IMR-90 (cell line): ENCODE measurements at regions not wholly inside any gene's neighbourhood (a gene's known extent, or its start where the extent isn't known, plus 50 kb on each side); places are given as distances from the start of the nearest gene placed in this dataset.

ENCODE experiments used
- ATAC-seq: fragments of 200-7000 bp; cut with Tn5 transposase; 2 replicates; pipeline ENCODE4 v1.9.1; 2020; ENCODE audit warnings: low read depth, mild to moderate bottlenecking, moderate library complexity
- BruUV-seq: library from RNA; stranded (reverse); fragments of 400-500 nt; replicated peaks from 2 replicates; lab custom pipeline; 2021; lab: Mats Ljungman, UMichigan
- CTCF ChIA-PET: fragments of 300-600 bp; formaldehyde crosslinking; extraction: SDS; loops from one replicate; lab custom pipeline; 2021; ENCODE audit warnings: antibody characterized with exemption; lab: Yijun Ruan, JAX
- POLR2A ChIA-PET: fragments of 300-600 bp; sonication (Branson Sonifier 250); formaldehyde crosslinking; loops from one replicate; lab custom pipeline; 2022; ENCODE audit warnings: antibody characterized with exemption; ENCODE audit not compliant: unreplicated experiment; lab: Charles Lee
- DNase-seq: peaks from one replicate; pipeline ENCODE4 v3.0.0; 2013
- H2AFZ ChIP-seq: replicated peaks from 2 replicates; pipeline ENCODE3; 2013; ENCODE audit warnings: low read length, mild to moderate bottlenecking; ENCODE audit not compliant: poor library complexity
- H2AK5ac ChIP-seq: 2 replicates; pipeline ENCODE4 v1.6.1; 2013; ENCODE audit warnings: low read depth, low read length, inconsistent platforms
- H2AK9ac ChIP-seq: replicated peaks from 2 replicates; pipeline ENCODE3; 2013; ENCODE audit warnings: mild to moderate bottlenecking, low read depth, low read length, moderate library complexity; ENCODE audit not compliant: poor library complexity
- H2BK120ac ChIP-seq: 2 replicates; pipeline ENCODE4 v1.6.1; 2013; ENCODE audit warnings: low read depth, low read length, inconsistent platforms
- H2BK15ac ChIP-seq: 3 replicates; pipeline ENCODE4 v1.6.1; 2013; ENCODE audit warnings: low read depth, low read length, inconsistent platforms
- H2BK20ac ChIP-seq: 2 replicates; pipeline ENCODE4 v1.6.1; 2013; ENCODE audit warnings: low read depth, mild to moderate bottlenecking, inconsistent platforms, low read length, moderate library complexity
- H2BK5ac ChIP-seq: 2 replicates; pipeline ENCODE4 v1.6.1; 2013; ENCODE audit warnings: mild to moderate bottlenecking, low read depth, low read length, inconsistent platforms; ENCODE audit not compliant: poor library complexity, severe bottlenecking
- H3K14ac ChIP-seq: replicated peaks from 2 replicates; pipeline ENCODE4 v1.6.1; 2013; ENCODE audit warnings: low read depth, low read length, inconsistent platforms
- H3K18ac ChIP-seq: 2 replicates; pipeline ENCODE4 v1.6.1; 2013; ENCODE audit warnings: low read depth, low read length, control low read depth
- H3K23ac ChIP-seq: 2 replicates; pipeline ENCODE4 v1.6.1; 2013; ENCODE audit warnings: low read depth, low read length, inconsistent platforms
- H3K27ac ChIP-seq: 2 replicates; pipeline ENCODE4 v1.5.1; 2013; ENCODE audit warnings: mild to moderate bottlenecking, control low read depth, low read length; ENCODE audit not compliant: insufficient read depth
- H3K27me3 ChIP-seq: 2 replicates; pipeline ENCODE4 v1.6.1; 2013; ENCODE audit warnings: low read length; ENCODE audit not compliant: control insufficient read depth, insufficient read depth
- H3K36me3 ChIP-seq: 2 replicates; pipeline ENCODE4 v1.6.1; 2013; ENCODE audit warnings: low read length, mixed read lengths; ENCODE audit not compliant: control insufficient read depth, insufficient read depth
- H3K4ac ChIP-seq: 2 replicates; pipeline ENCODE4 v1.6.1; 2013; ENCODE audit warnings: low read depth, low read length, inconsistent platforms
- H3K4me1 ChIP-seq: 2 replicates; pipeline ENCODE4 v1.6.1; 2013; ENCODE audit warnings: low read length, mixed read lengths; ENCODE audit not compliant: control insufficient read depth, insufficient read depth
- H3K4me2 ChIP-seq: 2 replicates; pipeline ENCODE4 v1.6.1; 2013; ENCODE audit warnings: low read depth, mild to moderate bottlenecking, control low read depth, low read length, moderate library complexity
- H3K4me3 ChIP-seq: 2 replicates; pipeline ENCODE4 v1.5.1; 2013; ENCODE audit warnings: low read depth, mild to moderate bottlenecking, control low read depth, low read length, moderate library complexity; ENCODE audit not compliant: insufficient read depth
- H3K56ac ChIP-seq: 2 replicates; pipeline ENCODE4 v1.6.1; 2013; ENCODE audit warnings: low read length, inconsistent platforms; ENCODE audit not compliant: insufficient read depth; ENCODE audit errors: extremely low read depth
- H3K79me1 ChIP-seq, 2 experiments: 2 replicates each; pipeline ENCODE4 v1.6.1; 2013; ENCODE audit warnings: low read length in 2 of 2, inconsistent platforms in 1 of 2, low read depth in 1 of 2
- H3K9ac ChIP-seq: 2 replicates; pipeline ENCODE4 v1.6.1; 2013; ENCODE audit warnings: low read depth, low read length, control low read depth
- H3K9me1 ChIP-seq: 2 replicates; pipeline ENCODE4 v1.6.1; 2013; ENCODE audit warnings: low read length, inconsistent platforms; ENCODE audit not compliant: insufficient read depth
- H3K9me3 ChIP-seq: 2 replicates; pipeline ENCODE4 v1.6.1; 2013; ENCODE audit warnings: low read length; ENCODE audit not compliant: control insufficient read depth, insufficient read depth
- H4K20me1 ChIP-seq: 2 replicates; pipeline ENCODE4 v1.6.1; 2013; ENCODE audit warnings: low read length, inconsistent platforms; ENCODE audit not compliant: insufficient read depth
- H4K5ac ChIP-seq: 2 replicates; pipeline ENCODE4 v1.6.1; 2013; ENCODE audit warnings: mild to moderate bottlenecking, low read depth, low read length, control low read depth
- H4K8ac ChIP-seq, 2 experiments: 2 replicates each; pipeline ENCODE4 v1.6.1; 2013; ENCODE audit warnings: low read depth in 2 of 2, low read length in 2 of 2, control low read depth in 1 of 2, inconsistent platforms in 1 of 2
- H4K91ac ChIP-seq: 2 replicates; pipeline ENCODE4 v1.6.1; 2013; ENCODE audit warnings: low read depth, low read length, inconsistent platforms; ENCODE audit not compliant: insufficient read depth
- MAZ ChIP-seq: IDR thresholded peaks from 2 replicates; pipeline ENCODE4 v1.6.1; 2012; ENCODE audit warnings: low read depth, mild to moderate bottlenecking, low read length, improper control_type of control experiment, moderate library complexity, borderline replicate concordance
- MXI1 ChIP-seq: IDR thresholded peaks from 2 replicates; pipeline ENCODE4 v1.6.1; 2012; ENCODE audit warnings: low read depth, mild to moderate bottlenecking, low read length, moderate library complexity, borderline replicate concordance
- RCOR1 ChIP-seq: IDR thresholded peaks from 2 replicates; pipeline ENCODE4 v1.6.1; 2012; ENCODE audit warnings: mild to moderate bottlenecking, low read length, improper control_type of control experiment; ENCODE audit not compliant: insufficient replicate concordance
- dilution Hi-C: fragments of 300-500 bp; cut with HindIII; formaldehyde crosslinking; loops from one replicate; pipeline ENCODE4 v1.14.3; 2018; ENCODE audit warnings: low sequenced_read_pairs; ENCODE audit not compliant: unreplicated experiment
- in situ Hi-C: fragments of 300-500 bp; cut with MboI; formaldehyde crosslinking; loops from 3 replicates; pipeline ENCODE4 v1.14.3; 2019; ENCODE audit warnings: low sequenced_read_pairs, inconsistent platforms, mixed read lengths
- intact Hi-C: fragments of 100-400 bp; cut with micrococcal nuclease; formaldehyde crosslinking; loops from 2 replicates; pipeline ENCODE4 v1.10.0; 2022
- TF ChIP-seq, protein P1 (sequence below): fragments of 150-350 bp; IDR thresholded peaks from 2 replicates; pipeline ENCODE4 v1.6.1; 2016; ENCODE audit warnings: low read depth, mild to moderate bottlenecking, low read length, moderate library complexity, borderline replicate concordance

DNA sequence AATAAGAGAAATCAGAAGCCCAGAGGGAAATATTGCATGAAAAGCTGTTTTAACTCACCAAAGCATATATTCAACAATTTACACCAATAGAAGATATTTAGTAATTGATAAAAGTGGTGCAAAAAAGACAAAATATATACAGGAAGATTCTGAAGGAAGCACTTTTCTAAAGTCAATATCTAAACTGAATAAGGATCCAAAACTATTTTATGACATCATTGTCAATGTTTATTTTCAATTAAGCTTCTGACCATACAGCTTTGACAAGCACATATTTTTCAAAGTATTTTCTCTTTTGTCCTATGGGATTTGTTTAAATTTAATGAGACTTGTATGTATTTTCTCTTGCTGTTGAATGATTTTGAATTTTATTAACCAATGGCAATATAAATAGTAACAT lies 1716.1 kb downstream of the OLFM4 start:
- POLR2A ChIA-PET = no interaction called here
- H3K79me1 ChIP-seq = no peaks in the 10 kb centered on the region
- H3K4me1 ChIP-seq = no peaks in the 10 kb centered on the region
- H3K36me3 ChIP-seq = no peaks in the 10 kb centered on the region
- H4K20me1 ChIP-seq = no peaks in the 10 kb centered on the region
- no peak overlapping the region for H3K4me3 ChIP-seq
- no peak overlapping the region for H3K56ac ChIP-seq
- H2AK5ac ChIP-seq = no peak overlapping the region
- no peak overlapping the region for H4K91ac ChIP-seq
- no peak overlapping the region for H3K18ac ChIP-seq
- no peak overlapping the region for H2AK9ac ChIP-seq
- TF ChIP-seq RCOR1 (no peak), MAZ (no peak), MXI1 (no peak)
- TF ChIP-seq, protein P1, sequence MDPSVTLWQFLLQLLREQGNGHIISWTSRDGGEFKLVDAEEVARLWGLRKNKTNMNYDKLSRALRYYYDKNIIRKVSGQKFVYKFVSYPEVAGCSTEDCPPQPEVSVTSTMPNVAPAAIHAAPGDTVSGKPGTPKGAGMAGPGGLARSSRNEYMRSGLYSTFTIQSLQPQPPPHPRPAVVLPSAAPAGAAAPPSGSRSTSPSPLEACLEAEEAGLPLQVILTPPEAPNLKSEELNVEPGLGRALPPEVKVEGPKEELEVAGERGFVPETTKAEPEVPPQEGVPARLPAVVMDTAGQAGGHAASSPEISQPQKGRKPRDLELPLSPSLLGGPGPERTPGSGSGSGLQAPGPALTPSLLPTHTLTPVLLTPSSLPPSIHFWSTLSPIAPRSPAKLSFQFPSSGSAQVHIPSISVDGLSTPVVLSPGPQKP = no peak
- H3K14ac ChIP-seq = no peak overlapping the region
- no peak overlapping the region for H4K8ac ChIP-seq
- no peak overlapping the region for H2BK5ac ChIP-seq
- no TSS peak for BruUV-seq
- intact Hi-C loops (no loop called here), in situ Hi-C loops (no loop called here), dilution Hi-C loops (no loop called here)
- H4K5ac ChIP-seq = no peak overlapping the region
- no peaks in the 10 kb centered on the region for H3K9me3 ChIP-seq
- H3K9me1 ChIP-seq = no peaks in the 10 kb centered on the region
- DNase-seq (no peak), ATAC-seq (no peak)
- H2AFZ ChIP-seq = no peak overlapping the region
- no peaks in the 10 kb centered on the region for H3K27me3 ChIP-seq
- no peak overlapping the region for H3K23ac ChIP-seq
- H3K27ac ChIP-seq = no peak overlapping the region
- H2BK120ac ChIP-seq = no peak overlapping the region
- H2BK20ac ChIP-seq = no peak overlapping the region
- no peak overlapping the region for H3K4me2 ChIP-seq
- no peak overlapping the region for H3K4ac ChIP-seq
- CTCF ChIA-PET = no interaction called here
- no peak overlapping the region for H3K9ac ChIP-seq
- H2BK15ac ChIP-seq = no peak overlapping the region
